Naive thymus-derived CD8-positive, alpha-beta T cell (primary cell): ENCODE measurements at regions not wholly inside any gene's neighbourhood (a gene's known extent, or its start where the extent isn't known, plus 50 kb on each side); places are given as distances from the start of the nearest gene placed in this dataset.

ENCODE experiments used
- ATAC-seq, 2 donors: fragments of 150-1000 bp; cut with Tn5 transposase in 1 of 2; sonication (Bioruptor Pico), chemical (Tn5 transposase) in 1 of 2; 1 replicate in 1 of 2; 2 replicates in 1 of 2; pipeline ENCODE4 v1.10.0; 2021; ENCODE audit warnings: mild to moderate bottlenecking in 2 of 2, moderate library complexity in 2 of 2
- POLR2A ChIA-PET: fragments of 350-600 bp; sonication (Branson Sonifier 250); formaldehyde crosslinking; loops from one replicate; lab custom pipeline; 2021; ENCODE audit warnings: antibody characterized with exemption; lab: Charles Lee
- DNase-seq, 10 donors: peaks; one replicate each; pipeline versions ENCODE4 v3.0.0 to v3.0.0-alpha.2; 2020 to 2022
- H3K27ac Mint-ChIP-seq, 10 donors: one replicate each; pipeline ENCODE4 v1.8.0; 2020 to 2022; ENCODE audit warnings: mild to moderate bottlenecking in 10 of 10, mixed read lengths in 10 of 10, moderate library complexity in 4 of 10, inconsistent platforms in 1 of 10
- H3K27me3 Mint-ChIP-seq, 5 donors: one replicate each; pipeline ENCODE4 v1.8.0; 2021 to 2022; ENCODE audit warnings: mixed read lengths in 5 of 5
- H3K36me3 Mint-ChIP-seq, 3 donors: one replicate each; pipeline ENCODE4 v1.8.0; 2020 to 2022; ENCODE audit warnings: mixed read lengths in 3 of 3, mild to moderate bottlenecking in 2 of 3, inconsistent platforms in 1 of 3
- H3K4me1 Mint-ChIP-seq, 4 donors: one replicate each; pipeline ENCODE4 v1.8.0; 2021 to 2022; ENCODE audit warnings: mixed read lengths in 4 of 4
- H3K4me3 Mint-ChIP-seq, 10 donors: one replicate each; pipeline ENCODE4 v1.8.0; 2020 to 2022; ENCODE audit warnings: mild to moderate bottlenecking in 10 of 10, mixed read lengths in 10 of 10, moderate library complexity in 6 of 10, inconsistent platforms in 1 of 10
- H3K9me3 Mint-ChIP-seq, 9 donors: one replicate each; pipeline ENCODE4 v1.8.0; 2020 to 2022; ENCODE audit warnings: mixed read lengths in 9 of 9, mild to moderate bottlenecking in 3 of 9, inconsistent platforms in 1 of 9, moderate library complexity in 1 of 9

- ATAC-seq (no peak), DNase-seq (no peak)
- Mint-ChIP-seq H3K27me3 (peaks cover 1 to 31% (median 10%) of the 10 kb centered on the region in 5 donors), H3K27ac (no peak overlapping the region), H3K4me1 (no peaks in the 10 kb centered on the region), H3K9me3 (no peaks in the 10 kb centered on the region), H3K36me3 (no peaks in the 10 kb centered on the region), H3K4me3 (no peak overlapping the region)
- POLR2A ChIA-PET = no interaction called here
Observed at GRCh38 chr3:98956008-98956407, 54.5 kb upstream of the DCBLD2 start.

- POLR2A ChIA-PET = no interaction called here
- no peaks in the 10 kb centered on the region for H3K4me1 Mint-ChIP-seq
- peaks cover 1 to 31% (median 16%) of the 10 kb centered on the region in 5 donors for H3K27me3 Mint-ChIP-seq
- no peak for ATAC-seq
- no peak for DNase-seq
- H3K9me3 Mint-ChIP-seq = peaks cover 0 to 1% (median 0%) of the 10 kb centered on the region in 9 donors
- H3K27ac Mint-ChIP-seq = peak overlapping the region in 1 of 10 donors; percentile 73
- peaks cover 0 to 4% (median 0%) of the 10 kb centered on the region in 3 donors for H3K36me3 Mint-ChIP-seq
- no peak overlapping the region for H3K4me3 Mint-ChIP-seq
Observed at GRCh38 chr3:98954791-98955604, 53.5 kb upstream of the DCBLD2 start.

GRCh38 chr3:98954242-98954641 lies 52.7 kb upstream of the DCBLD2 start:
- DNase-seq (no peak), ATAC-seq (no peak)
- Mint-ChIP-seq H3K9me3 (peaks cover 0 to 2% (median 0%) of the 10 kb centered on the region in 9 donors), H3K4me1 (no peaks in the 10 kb centered on the region), H3K4me3 (no peak overlapping the region), H3K27me3 (peaks cover 1 to 31% (median 20%) of the 10 kb centered on the region in 5 donors), H3K36me3 (peaks cover 0 to 4% (median 0%) of the 10 kb centered on the region in 3 donors), H3K27ac (no peak overlapping the region)
- POLR2A ChIA-PET = no interaction called here

GRCh38 chr3:98952404-98952803 lies 50.9 kb upstream of the DCBLD2 start:
- Mint-ChIP-seq H3K4me1 (no peaks in the 10 kb centered on the region), H3K27me3 (peaks cover 6 to 32% (median 24%) of the 10 kb centered on the region in 5 donors), H3K4me3 (no peak overlapping the region), H3K9me3 (peaks cover 0 to 2% (median 0%) of the 10 kb centered on the region in 9 donors), H3K36me3 (peaks cover 0 to 4% (median 0%) of the 10 kb centered on the region in 3 donors), H3K27ac (no peak overlapping the region)
- DNase-seq (no peak), ATAC-seq (no peak)
- POLR2A ChIA-PET = no interaction called here
